A549 (cell line): ENCODE measurements at regions not wholly inside any gene's neighbourhood (a gene's known extent, or its start where the extent isn't known, plus 50 kb on each side); places are given as distances from the start of the nearest gene placed in this dataset.

Source experiments
- ATAC-seq, 2 experiments: fragments of 200-7000 bp in 1 of 2; fragments of >200 bp in 1 of 2; cut with Nextera tagmentation in 1 of 2; cut with Tn5 transposase in 1 of 2; 3 replicates each; pipeline versions ENCODE4 v1.8.0 to v1.9.1; 2018 to 2020; ENCODE audit warnings: mild to moderate bottlenecking in 1 of 2, moderate library complexity in 1 of 2
- CTCF ChIA-PET: fragments of 300-600 bp; sonication (Branson Sonifier 250); formaldehyde crosslinking; extraction: SDS; loops from one replicate; lab custom pipeline; 2021; ENCODE audit warnings: antibody characterized with exemption, inconsistent platforms; lab: Yijun Ruan, JAX
- POLR2A ChIA-PET: fragments of 350-600 bp; formaldehyde crosslinking; extraction: SDS; loops from one replicate; lab custom pipeline; 2021; ENCODE audit warnings: antibody characterized with exemption, inconsistent platforms; lab: Yijun Ruan, JAX
- DNase-seq, 2 experiments: peaks; one replicate each; pipeline versions ENCODE4 v3.0.0 to v3.0.0-alpha.2; 2011 to 2016; ENCODE audit warnings: low read depth in 1 of 2, low spot score in 1 of 2
- FAIRE-seq: peaks from 2 replicates; lab custom pipeline; 2011; peaks lifted over from hg19 to GRCh38; lab: Jason Lieb, UNC
- H3K27ac ChIP-seq, 2 experiments: fragments of >200 bp; sonication (Bioruptor Twin); formaldehyde crosslinking; 3 replicates each; pipeline ENCODE4 v1.5.1; 2016 to 2017
- H3K4me1 ChIP-seq: fragments of >200 bp; sonication (Bioruptor Twin); formaldehyde crosslinking; 3 replicates; pipeline ENCODE4 v1.6.1; 2016
- H3K4me2 ChIP-seq: fragments of >200 bp; sonication (Bioruptor Twin); formaldehyde crosslinking; 3 replicates; pipeline ENCODE4 v1.6.1; 2016
- H3K4me3 ChIP-seq: fragments of >200 bp; sonication (Bioruptor Twin); formaldehyde crosslinking; 3 replicates; pipeline ENCODE4 v1.5.1; 2016
- H3K9me3 ChIP-seq: fragments of >200 bp; sonication (Bioruptor Twin); formaldehyde crosslinking; 3 replicates; pipeline ENCODE4 v1.6.1; 2016
- ATOH8 ChIP-seq: fragments of 250-450 bp; sonication (Bioruptor Pico); IDR thresholded peaks from 2 replicates; pipeline ENCODE4 v1.5.0; 2020; ENCODE audit warnings: low read depth, mild to moderate bottlenecking, moderate library complexity
- CBX2 ChIP-seq: fragments of 200-600 bp; sonication (generic); IDR thresholded peaks from 2 replicates; pipeline ENCODE4 v1.6.1; 2016; ENCODE audit warnings: low read depth, mild to moderate bottlenecking, borderline replicate concordance
- CBX8 ChIP-seq: fragments of 200-600 bp; sonication (generic); IDR thresholded peaks from 2 replicates; pipeline ENCODE4 v1.6.1; 2016
- EHF ChIP-seq: fragments of 250-450 bp; sonication (Bioruptor Pico); IDR thresholded peaks from 2 replicates; pipeline ENCODE4 v1.5.0; 2020; ENCODE audit warnings: mild to moderate bottlenecking
- FOXS1 ChIP-seq: fragments of 250-450 bp; sonication (Bioruptor Pico); IDR thresholded peaks from 2 replicates; pipeline ENCODE4 v1.5.0; 2020; ENCODE audit warnings: mild to moderate bottlenecking, moderate library complexity
- KDM5A ChIP-seq: fragments of 200-600 bp; sonication (generic); IDR thresholded peaks from 2 replicates; pipeline ENCODE4 v1.6.1; 2016; ENCODE audit warnings: antibody characterized with exemption, mild to moderate bottlenecking
- MAFK ChIP-seq: fragments of 450-650 bp; IDR thresholded peaks from 2 replicates; pipeline ENCODE4 v1.6.1; 2014; ENCODE audit not compliant: partially characterized antibody
- MAZ ChIP-seq: fragments of 150-350 bp; IDR thresholded peaks from 2 replicates; pipeline ENCODE4 v1.6.1; 2014; ENCODE audit warnings: antibody characterized with exemption, low read depth, low read length, borderline replicate concordance
- MYC ChIP-seq: IDR thresholded peaks from 2 replicates; pipeline ENCODE4 v1.6.1; 2012; ENCODE audit warnings: mild to moderate bottlenecking, inconsistent platforms, low read length, improper control_type of control experiment, borderline replicate concordance
- NPAS2 ChIP-seq: fragments of 250-450 bp; sonication (Bioruptor Pico); IDR thresholded peaks from 2 replicates; pipeline ENCODE4 v1.8.0; 2022; ENCODE audit warnings: mild to moderate bottlenecking, moderate library complexity, borderline replicate concordance
- PHF8 ChIP-seq: fragments of 200-600 bp; sonication (generic); IDR thresholded peaks from 2 replicates; pipeline ENCODE4 v1.6.1; 2016; ENCODE audit warnings: low read depth, mild to moderate bottlenecking, antibody characterized with exemption, moderate library complexity, borderline replicate concordance
- POLR2A ChIP-seq: IDR thresholded peaks from 2 replicates; pipeline ENCODE4 v1.6.1; 2012; ENCODE audit warnings: mild to moderate bottlenecking, low read length
- POLR2AphosphoS2 ChIP-seq: conservative IDR thresholded peaks from 2 replicates; pipeline ENCODE4 v1.6.1; 2012; ENCODE audit warnings: low read length, improper control_type of control experiment, inconsistent platforms
- RAD21 ChIP-seq, 2 experiments: fragments of >200 bp in 1 of 2; sonication (Bioruptor Twin) in 1 of 2; formaldehyde crosslinking in 1 of 2; IDR thresholded peaks in 1 of 2; conservative IDR thresholded peaks in 1 of 2; 2 replicates in 1 of 2; 3 replicates in 1 of 2; pipeline ENCODE4 v1.6.1; 2012 to 2018; ENCODE audit warnings: inconsistent platforms in 1 of 2
- RCOR1 ChIP-seq: fragments of 150-350 bp; IDR thresholded peaks from 2 replicates; pipeline ENCODE4 v1.6.1; 2014; ENCODE audit warnings: antibody characterized with exemption, low read length, low read depth
- REST ChIP-seq: fragments of 200-600 bp; sonication (generic); IDR thresholded peaks from 2 replicates; pipeline ENCODE4 v1.6.1; 2016; ENCODE audit warnings: antibody characterized with exemption, mild to moderate bottlenecking, moderate library complexity
- RNF2 ChIP-seq: fragments of 200-600 bp; sonication (generic); IDR thresholded peaks from 2 replicates; pipeline ENCODE4 v1.6.1; 2016; ENCODE audit warnings: low read depth, mild to moderate bottlenecking, antibody characterized with exemption, moderate library complexity, borderline replicate concordance
- TP53 ChIP-seq: fragments of 250-450 bp; sonication (Bioruptor Pico); IDR thresholded peaks from 2 replicates; pipeline ENCODE4 v1.5.0; 2021; ENCODE audit warnings: mild to moderate bottlenecking, moderate library complexity
- ZNF302 ChIP-seq: fragments of 250-450 bp; sonication (Bioruptor Pico); IDR thresholded peaks from 2 replicates; pipeline ENCODE4 v1.9.0; 2021; ENCODE audit warnings: inconsistent platforms, mild to moderate bottlenecking, moderate library complexity
- WGBS: methylation state at CpG from one replicate; pipeline ENCODE4 v1.1.6; 2017; ENCODE audit errors: missing lambda C conversion rate; 5-methylcytosine and 5-hydroxymethylcytosine counted together
- TF ChIP-seq, protein P1 (sequence below): fragments of 450-650 bp; IDR thresholded peaks from 2 replicates; pipeline ENCODE4 v1.6.1; 2014; ENCODE audit warnings: antibody characterized with exemption
- TF ChIP-seq, protein P2 (sequence below): fragments of >200 bp; sonication (Bioruptor Twin); formaldehyde crosslinking; IDR thresholded peaks from 3 replicates; pipeline ENCODE4 v1.6.1; 2016
- TF ChIP-seq, protein P3 (sequence below): IDR thresholded peaks from 2 replicates; pipeline ENCODE4 v1.6.1; 2012

DNA sequence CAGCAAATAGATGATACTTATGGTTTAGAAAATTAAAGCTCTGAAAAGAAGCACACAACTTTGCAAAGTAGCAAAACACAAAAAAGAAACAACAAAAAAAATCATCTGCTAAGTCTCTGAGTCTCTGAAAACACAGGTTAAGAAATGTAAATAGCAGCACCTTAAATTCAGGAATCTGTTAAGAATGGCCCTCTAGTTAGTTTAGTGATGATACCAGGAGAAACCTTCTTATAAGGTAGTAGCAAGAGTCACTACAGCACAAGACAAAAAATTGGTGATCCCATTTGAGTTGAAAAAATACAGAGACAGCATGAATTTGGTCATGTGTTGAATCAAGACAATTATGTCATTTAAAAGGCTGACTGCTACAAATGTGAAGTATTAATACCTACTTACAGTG is 308.2 kb upstream of the ADGRL3 start:
- Histone ChIP-seq H3K27ac (no peak overlapping the region), H3K9me3 (no peaks in the 10 kb centered on the region), H3K4me1 (no peaks in the 10 kb centered on the region)
- POLR2A ChIA-PET = no interaction called here
- CTCF ChIA-PET = no interaction called here
- DNase-seq (no peak), FAIRE-seq (no peak)
- no peak for TF ChIP-seq CBX2
- TF ChIP-seq MAFK = no peak
- no peak for TF ChIP-seq CBX8
- TF ChIP-seq MYC = no peak
- TF ChIP-seq RAD21 (conservative IDR thresholded peaks at IDR 0.05 in 1 of 2, IDR thresholded peaks at IDR 0.05 in 1 of 2) = no peak
- TF ChIP-seq PHF8 = no peak
- TF ChIP-seq, protein P1, sequence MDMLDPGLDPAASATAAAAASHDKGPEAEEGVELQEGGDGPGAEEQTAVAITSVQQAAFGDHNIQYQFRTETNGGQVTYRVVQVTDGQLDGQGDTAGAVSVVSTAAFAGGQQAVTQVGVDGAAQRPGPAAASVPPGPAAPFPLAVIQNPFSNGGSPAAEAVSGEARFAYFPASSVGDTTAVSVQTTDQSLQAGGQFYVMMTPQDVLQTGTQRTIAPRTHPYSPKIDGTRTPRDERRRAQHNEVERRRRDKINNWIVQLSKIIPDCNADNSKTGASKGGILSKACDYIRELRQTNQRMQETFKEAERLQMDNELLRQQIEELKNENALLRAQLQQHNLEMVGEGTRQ = no peak
- no peak for TF ChIP-seq RCOR1
- no peak for TF ChIP-seq REST
- TF ChIP-seq ZNF302 (CRISPR knock-in tag) = no peak
- no peak for TF ChIP-seq POLR2A
- TF ChIP-seq TP53 = no peak
- TF ChIP-seq KDM5A = no peak
- TF ChIP-seq, all 56 proteins: peak for 0
- ATAC-seq = no peak
- no peak overlapping the region for H3K4me2 ChIP-seq
- H3K4me3 ChIP-seq = no peak overlapping the region

GRCh38 chr4:60897415-60897814 is 302.7 kb upstream of the ADGRL3 start:
- Histone ChIP-seq H3K4me2 (no peak overlapping the region), H3K9me3 (no peaks in the 10 kb centered on the region), H3K4me1 (no peaks in the 10 kb centered on the region), H3K27ac (no peak overlapping the region), H3K4me3 (no peak overlapping the region)
- ATAC-seq = no peak
- TF ChIP-seq, protein P2, sequence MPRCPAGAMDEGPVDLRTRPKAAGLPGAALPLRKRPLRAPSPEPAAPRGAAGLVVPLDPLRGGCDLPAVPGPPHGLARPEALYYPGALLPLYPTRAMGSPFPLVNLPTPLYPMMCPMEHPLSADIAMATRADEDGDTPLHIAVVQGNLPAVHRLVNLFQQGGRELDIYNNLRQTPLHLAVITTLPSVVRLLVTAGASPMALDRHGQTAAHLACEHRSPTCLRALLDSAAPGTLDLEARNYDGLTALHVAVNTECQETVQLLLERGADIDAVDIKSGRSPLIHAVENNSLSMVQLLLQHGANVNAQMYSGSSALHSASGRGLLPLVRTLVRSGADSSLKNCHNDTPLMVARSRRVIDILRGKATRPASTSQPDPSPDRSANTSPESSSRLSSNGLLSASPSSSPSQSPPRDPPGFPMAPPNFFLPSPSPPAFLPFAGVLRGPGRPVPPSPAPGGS = no peak
- no peak for TF ChIP-seq ATOH8 (CRISPR knock-in tag)
- TF ChIP-seq EHF (CRISPR knock-in tag) = no peak
- TF ChIP-seq ZNF302 (CRISPR knock-in tag) = no peak
- TF ChIP-seq, protein P3, sequence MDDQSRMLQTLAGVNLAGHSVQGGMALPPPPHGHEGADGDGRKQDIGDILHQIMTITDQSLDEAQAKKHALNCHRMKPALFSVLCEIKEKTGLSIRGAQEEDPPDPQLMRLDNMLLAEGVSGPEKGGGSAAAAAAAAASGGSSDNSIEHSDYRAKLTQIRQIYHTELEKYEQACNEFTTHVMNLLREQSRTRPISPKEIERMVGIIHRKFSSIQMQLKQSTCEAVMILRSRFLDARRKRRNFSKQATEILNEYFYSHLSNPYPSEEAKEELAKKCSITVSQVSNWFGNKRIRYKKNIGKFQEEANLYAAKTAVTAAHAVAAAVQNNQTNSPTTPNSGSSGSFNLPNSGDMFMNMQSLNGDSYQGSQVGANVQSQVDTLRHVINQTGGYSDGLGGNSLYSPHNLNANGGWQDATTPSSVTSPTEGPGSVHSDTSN = no peak
- ChIA-PET POLR2A (no interaction called here), CTCF (no interaction called here)
- no peak for DNase-seq
- FAIRE-seq = no peak
- 2% methylated on average over 3 of the region's 3 CpGs for WGBS

GRCh38 chr4:60905162-60905561 is 295.0 kb upstream of the ADGRL3 start:
- 13% methylated on average over 4 of the region's 4 CpGs for WGBS
- POLR2A ChIA-PET = no interaction called here
- TF ChIP-seq ZNF302 (CRISPR knock-in tag) (no peak), NPAS2 (CRISPR knock-in tag) (no peak), FOXS1 (CRISPR knock-in tag) (no peak), RNF2 (no peak), TP53 (no peak), POLR2AphosphoS2 (no peak), MAZ (no peak), ATOH8 (CRISPR knock-in tag) (no peak)
- TF ChIP-seq, protein P1 = no peak
- TF ChIP-seq, protein P3 = no peak

More at GRCh38 chr4:60905162-60905561, 295.0 kb upstream of the ADGRL3 start:
- FAIRE-seq (no peak), ATAC-seq (no peak), DNase-seq (no peak)
- CTCF ChIA-PET = no interaction called here
- no peaks in the 10 kb centered on the region for H3K9me3 ChIP-seq
- no peaks in the 10 kb centered on the region for H3K4me1 ChIP-seq
- no peak overlapping the region for H3K27ac ChIP-seq
- no peak overlapping the region for H3K4me3 ChIP-seq
- H3K4me2 ChIP-seq = no peak overlapping the region
